PC-3 (cell line): ENCODE measurements at regions not wholly inside any gene's neighbourhood (a gene's known extent, or its start where the extent isn't known, plus 50 kb on each side); places are given as distances from the start of the nearest gene placed in this dataset.

Experiments used
- ATAC-seq: fragments of 200-7000 bp; cut with Tn5 transposase; 2 replicates; pipeline ENCODE4 v1.9.1; 2020; ENCODE audit warnings: mild to moderate bottlenecking, moderate library complexity
- BruUV-seq: library from RNA; stranded (reverse); fragments of 400-500 nt; replicated peaks from 2 replicates; lab custom pipeline; 2021; lab: Mats Ljungman, UMichigan
- CTCF ChIA-PET: fragments of 300-600 bp; sonication (Branson Sonifier 250); formaldehyde crosslinking; loops from one replicate; lab custom pipeline; 2022; ENCODE audit warnings: antibody characterized with exemption; lab: Charles Lee
- POLR2A ChIA-PET: fragments of 300-600 bp; sonication (Branson Sonifier 250); formaldehyde crosslinking; loops from one replicate; lab custom pipeline; 2022; ENCODE audit warnings: antibody characterized with exemption; ENCODE audit not compliant: unreplicated experiment; lab: Charles Lee
- DNase-seq: peaks from one replicate; pipeline ENCODE4 v3.0.0-alpha.2; 2015
- H2AFZ ChIP-seq: fragments of 300-600 bp; sonication (generic); 2 replicates; pipeline ENCODE4 v1.6.0; 2016; ENCODE audit warnings: antibody characterized with exemption, low read length
- H3F3A ChIP-seq: fragments of 300-600 bp; sonication (generic); one replicate; pipeline ENCODE4 v1.6.0; 2017; ENCODE audit warnings: antibody characterized with exemption, low read length, control low read depth, mild to moderate bottlenecking; ENCODE audit not compliant: unreplicated experiment
- H3K27ac ChIP-seq: fragments of 300-600 bp; sonication (generic); 2 replicates; pipeline ENCODE4 v1.5.1; 2016; ENCODE audit warnings: mild to moderate bottlenecking, low read length
- H3K27me3 ChIP-seq: fragments of 300-600 bp; sonication (generic); 2 replicates; pipeline ENCODE4 v1.6.1; 2016; ENCODE audit warnings: low read length, mixed read lengths
- H3K36me3 ChIP-seq: fragments of 300-600 bp; sonication (generic); 2 replicates; pipeline ENCODE4 v1.6.1; 2016; ENCODE audit warnings: low read depth, mixed run types, low read length, mixed read lengths
- H3K4me1 ChIP-seq: fragments of 300-600 bp; sonication (generic); 2 replicates; pipeline ENCODE4 v1.5.1; 2016; ENCODE audit warnings: low read length; ENCODE audit not compliant: insufficient read depth
- H3K4me2 ChIP-seq: fragments of 300-600 bp; sonication (generic); 2 replicates; pipeline ENCODE4 v1.6.0; 2016; ENCODE audit warnings: low read length
- H3K4me3 ChIP-seq: fragments of 300-600 bp; sonication (generic); 2 replicates; pipeline ENCODE4 v1.5.1; 2016; ENCODE audit warnings: mild to moderate bottlenecking, low read length, mixed read lengths
- H3K79me2 ChIP-seq: fragments of 300-600 bp; sonication (generic); 2 replicates; pipeline ENCODE4 v1.6.1; 2017; ENCODE audit warnings: low read length, mixed read lengths
- H3K9ac ChIP-seq: fragments of 300-600 bp; sonication (generic); 2 replicates; pipeline ENCODE4 v1.6.0; 2016; ENCODE audit warnings: mild to moderate bottlenecking, low read length
- H3K9me2 ChIP-seq: fragments of 300-600 bp; sonication (generic); replicated peaks from 2 replicates; pipeline ENCODE4 v1.6.1; 2016; ENCODE audit warnings: mixed run types, low read length, mixed read lengths
- H3K9me3 ChIP-seq: fragments of 300-600 bp; sonication (generic); 2 replicates; pipeline ENCODE4 v1.6.1; 2016; ENCODE audit warnings: low read length, mixed read lengths
- H4K20me1 ChIP-seq: fragments of 300-600 bp; sonication (generic); 2 replicates; pipeline ENCODE4 v1.6.1; 2016; ENCODE audit warnings: low read length, mixed read lengths
- CTCF ChIP-seq: fragments of 300-600 bp; sonication (generic); conservative IDR thresholded peaks from 2 replicates; pipeline ENCODE4 v1.5.1; 2017; ENCODE audit warnings: antibody characterized with exemption, low read depth, mild to moderate bottlenecking, low read length
- EZH2 ChIP-seq: fragments of 300-600 bp; sonication (generic); IDR thresholded peaks from one replicate; pipeline ENCODE4 v1.6.1; 2017; ENCODE audit warnings: antibody characterized with exemption, mild to moderate bottlenecking, low read length; ENCODE audit not compliant: unreplicated experiment
- EZH2phosphoT487 ChIP-seq: fragments of 300-600 bp; sonication (generic); IDR thresholded peaks from 2 replicates; pipeline ENCODE4 v1.6.1; 2018; ENCODE audit warnings: mild to moderate bottlenecking, antibody characterized with exemption, low read length, borderline replicate concordance
- intact Hi-C: fragments of 100-400 bp; cut with micrococcal nuclease; formaldehyde crosslinking; loops from 2 replicates; pipeline ENCODE4 v1.9.0; 2023

GRCh38 chr6:11900662-11901598 lies 111.2 kb upstream of the HIVEP1 start:
- DNase-seq = no peak
- no peaks in the 10 kb centered on the region for H3K9me3 ChIP-seq
- H3K4me3 ChIP-seq = no peak overlapping the region
- no peaks in the 10 kb centered on the region for H3F3A ChIP-seq
- no TSS peak for BruUV-seq
- H3K36me3 ChIP-seq = no peaks in the 10 kb centered on the region
- intact Hi-C loops = no loop called here
- no peak for ATAC-seq
- H3K9me2 ChIP-seq = no peaks in the 10 kb centered on the region
- no peak overlapping the region for H2AFZ ChIP-seq
- no peak for TF ChIP-seq CTCF
- no peak for TF ChIP-seq EZH2
- TF ChIP-seq EZH2phosphoT487 = no peak
- H3K27ac ChIP-seq = no peak overlapping the region
- no peak overlapping the region for H3K4me2 ChIP-seq
- H4K20me1 ChIP-seq = no peaks in the 10 kb centered on the region
- no peak overlapping the region for H3K9ac ChIP-seq
- POLR2A ChIA-PET = no interaction called here
- H3K27me3 ChIP-seq = no peaks in the 10 kb centered on the region
- no peaks in the 10 kb centered on the region for H3K79me2 ChIP-seq
- no peaks in the 10 kb centered on the region for H3K4me1 ChIP-seq
- CTCF ChIA-PET = no interaction called here

GRCh38 chr6:11899645-11900044 lies 112.5 kb upstream of the HIVEP1 start:
- no peak for TF ChIP-seq CTCF
- no peak for TF ChIP-seq EZH2
- TF ChIP-seq EZH2phosphoT487 = no peak
- H3K9ac ChIP-seq = no peak overlapping the region
- no peak overlapping the region for H3K4me3 ChIP-seq
- H3K9me3 ChIP-seq = no peaks in the 10 kb centered on the region
- intact Hi-C loops = no loop called here
- H3K27ac ChIP-seq = no peak overlapping the region
- no peaks in the 10 kb centered on the region for H3K4me1 ChIP-seq
- no peaks in the 10 kb centered on the region for H3K79me2 ChIP-seq
- H3K36me3 ChIP-seq = no peaks in the 10 kb centered on the region
- BruUV-seq = no TSS peak
- H4K20me1 ChIP-seq = no peaks in the 10 kb centered on the region
- DNase-seq = no peak
- H3F3A ChIP-seq = no peaks in the 10 kb centered on the region
- no peak overlapping the region for H2AFZ ChIP-seq
- ATAC-seq = no peak
- H3K27me3 ChIP-seq = no peaks in the 10 kb centered on the region
- H3K4me2 ChIP-seq = no peak overlapping the region
- CTCF ChIA-PET = no interaction called here
- no peaks in the 10 kb centered on the region for H3K9me2 ChIP-seq
- POLR2A ChIA-PET = no interaction called here

- Histone ChIP-seq H3K4me2 (no peak overlapping the region), H4K20me1 (no peaks in the 10 kb centered on the region), H3K9me2 (no peaks in the 10 kb centered on the region), H3K27me3 (no peaks in the 10 kb centered on the region), H3K36me3 (no peaks in the 10 kb centered on the region), H3F3A (no peaks in the 10 kb centered on the region), H3K79me2 (no peaks in the 10 kb centered on the region), H3K9me3 (no peaks in the 10 kb centered on the region), H3K9ac (no peak overlapping the region), H3K27ac (no peak overlapping the region), H3K4me3 (no peak overlapping the region), H2AFZ (no peak overlapping the region), H3K4me1 (peaks cover 12% of the 10 kb centered on the region)
- ChIA-PET POLR2A (no interaction called here), CTCF (no interaction called here)
- TF ChIP-seq EZH2phosphoT487 (no peak), EZH2 (no peak), CTCF (no peak)
- BruUV-seq = no TSS peak
- ATAC-seq (no peak), DNase-seq (no peak)
- intact Hi-C loops = no loop called here
Observed at GRCh38 chr6:11894212-11894611, 115.6 kb upstream of the ADTRP start.
